DND-41 (cell line): ENCODE measurements at regions not wholly inside any gene's neighbourhood (a gene's known extent, or its start where the extent isn't known, plus 50 kb on each side); places are given as distances from the start of the nearest gene placed in this dataset.

Experiments
- ATAC-seq: fragments of 200-7000 bp; cut with Tn5 transposase; 3 replicates; pipeline ENCODE4 v1.9.1; 2021; ENCODE audit warnings: low read depth; ENCODE audit not compliant: insufficient read depth
- DNase-seq: peaks from one replicate; pipeline ENCODE4 v3.0.0-alpha.2; 2020
- H2AFZ ChIP-seq: 2 replicates; pipeline ENCODE4 v1.6.0; 2012; ENCODE audit warnings: low read depth, low read length
- H3K27ac ChIP-seq: 2 replicates; pipeline ENCODE4 v1.5.1; 2012; ENCODE audit warnings: low read length, inconsistent platforms
- H3K27me3 ChIP-seq: fragments of 200-600 bp; sonication (generic); 2 replicates; pipeline ENCODE4 v1.6.0; 2012; ENCODE audit warnings: low read length, mild to moderate bottlenecking, inconsistent platforms; ENCODE audit not compliant: insufficient read depth, poor library complexity
- H3K36me3 ChIP-seq: 2 replicates; pipeline ENCODE4 v1.5.1; 2012; ENCODE audit warnings: low read length, inconsistent platforms; ENCODE audit not compliant: insufficient read depth
- H3K4me1 ChIP-seq: 2 replicates; pipeline ENCODE4 v1.5.1; 2012; ENCODE audit warnings: mild to moderate bottlenecking, low read length; ENCODE audit not compliant: insufficient read depth
- H3K4me2 ChIP-seq: 2 replicates; pipeline ENCODE4 v1.6.0; 2012; ENCODE audit warnings: mild to moderate bottlenecking, moderate library complexity, low read length, inconsistent platforms; ENCODE audit not compliant: insufficient read depth
- H3K4me3 ChIP-seq, 2 experiments: fragments of 200-600 bp in 1 of 2; shearing (Covaris generic) in 1 of 2; 2 replicates each; pipeline ENCODE4 v1.5.1; 2012 to 2016; ENCODE audit warnings: inconsistent platforms in 2 of 2, low read length in 2 of 2, mild to moderate bottlenecking in 2 of 2, low read depth in 1 of 2, moderate library complexity in 1 of 2
- H3K79me2 ChIP-seq: 2 replicates; pipeline ENCODE4 v1.6.0; 2012; ENCODE audit warnings: low read length, inconsistent platforms; ENCODE audit not compliant: insufficient read depth
- H3K9ac ChIP-seq: 2 replicates; pipeline ENCODE4 v1.6.0; 2012; ENCODE audit warnings: low read depth, mild to moderate bottlenecking, inconsistent platforms, low read length, moderate library complexity
- H3K9me3 ChIP-seq: 2 replicates; pipeline ENCODE4 v1.5.1; 2012; ENCODE audit warnings: low read length, moderate library complexity, mild to moderate bottlenecking, inconsistent platforms; ENCODE audit not compliant: insufficient read depth, severe bottlenecking
- H4K20me1 ChIP-seq: 2 replicates; pipeline ENCODE4 v1.6.0; 2012; ENCODE audit warnings: low read length; ENCODE audit not compliant: insufficient read depth
- EZH2 ChIP-seq: IDR thresholded peaks from 3 replicates; pipeline ENCODE4 v1.6.1; 2012; ENCODE audit warnings: borderline replicate concordance, low read depth, mild to moderate bottlenecking, moderate library complexity, low read length, inconsistent platforms; ENCODE audit not compliant: severe bottlenecking
- TF ChIP-seq, protein P1 (sequence below): IDR thresholded peaks from 2 replicates; pipeline ENCODE4 v1.5.1; 2012; ENCODE audit warnings: borderline replicate concordance, low read length, moderate library complexity, mild to moderate bottlenecking; ENCODE audit not compliant: poor library complexity, severe bottlenecking; ENCODE audit errors: extremely low read depth

DNA sequence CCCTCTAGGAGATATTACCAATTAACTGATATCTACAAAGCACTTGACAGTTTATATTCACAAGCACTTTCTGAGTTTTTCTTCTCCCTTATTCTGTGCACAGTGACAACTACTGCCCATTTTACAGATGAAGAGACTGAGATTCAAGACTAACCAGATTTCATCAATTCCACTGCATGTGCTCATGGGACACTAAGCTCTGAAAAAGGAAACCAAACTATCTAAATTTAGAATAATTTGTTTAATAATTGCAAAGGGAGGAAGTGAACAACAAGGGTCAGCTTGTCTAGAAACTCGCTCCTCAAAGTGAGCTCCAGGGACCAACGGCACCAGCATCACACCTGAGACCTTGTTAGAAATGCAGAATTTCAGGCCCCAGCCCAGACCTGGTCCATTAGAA, 50.8 kb upstream of the MYLIP start:
- H3K79me2 ChIP-seq: no peaks in the 10 kb centered on the region
- TF ChIP-seq, protein P1, sequence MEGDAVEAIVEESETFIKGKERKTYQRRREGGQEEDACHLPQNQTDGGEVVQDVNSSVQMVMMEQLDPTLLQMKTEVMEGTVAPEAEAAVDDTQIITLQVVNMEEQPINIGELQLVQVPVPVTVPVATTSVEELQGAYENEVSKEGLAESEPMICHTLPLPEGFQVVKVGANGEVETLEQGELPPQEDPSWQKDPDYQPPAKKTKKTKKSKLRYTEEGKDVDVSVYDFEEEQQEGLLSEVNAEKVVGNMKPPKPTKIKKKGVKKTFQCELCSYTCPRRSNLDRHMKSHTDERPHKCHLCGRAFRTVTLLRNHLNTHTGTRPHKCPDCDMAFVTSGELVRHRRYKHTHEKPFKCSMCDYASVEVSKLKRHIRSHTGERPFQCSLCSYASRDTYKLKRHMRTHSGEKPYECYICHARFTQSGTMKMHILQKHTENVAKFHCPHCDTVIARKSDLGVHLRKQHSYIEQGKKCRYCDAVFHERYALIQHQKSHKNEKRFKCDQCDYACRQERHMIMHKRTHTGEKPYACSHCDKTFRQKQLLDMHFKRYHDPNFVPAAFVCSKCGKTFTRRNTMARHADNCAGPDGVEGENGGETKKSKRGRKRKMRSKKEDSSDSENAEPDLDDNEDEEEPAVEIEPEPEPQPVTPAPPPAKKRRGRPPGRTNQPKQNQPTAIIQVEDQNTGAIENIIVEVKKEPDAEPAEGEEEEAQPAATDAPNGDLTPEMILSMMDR: no peak
- TF ChIP-seq EZH2: no peak
- H3K9me3 ChIP-seq: no peaks in the 10 kb centered on the region
- H3K4me1 ChIP-seq: no peaks in the 10 kb centered on the region
- no peak overlapping the region for H3K4me2 ChIP-seq
- no peak overlapping the region for H3K9ac ChIP-seq
- no peak for ATAC-seq
- no peaks in the 10 kb centered on the region for H3K36me3 ChIP-seq
- no peak overlapping the region for H3K27ac ChIP-seq
- no peak overlapping the region for H3K4me3 ChIP-seq
- no peak for DNase-seq
- H4K20me1 ChIP-seq: no peaks in the 10 kb centered on the region
- peaks cover 3% of the 10 kb centered on the region for H3K27me3 ChIP-seq
- no peak overlapping the region for H2AFZ ChIP-seq

DNA sequence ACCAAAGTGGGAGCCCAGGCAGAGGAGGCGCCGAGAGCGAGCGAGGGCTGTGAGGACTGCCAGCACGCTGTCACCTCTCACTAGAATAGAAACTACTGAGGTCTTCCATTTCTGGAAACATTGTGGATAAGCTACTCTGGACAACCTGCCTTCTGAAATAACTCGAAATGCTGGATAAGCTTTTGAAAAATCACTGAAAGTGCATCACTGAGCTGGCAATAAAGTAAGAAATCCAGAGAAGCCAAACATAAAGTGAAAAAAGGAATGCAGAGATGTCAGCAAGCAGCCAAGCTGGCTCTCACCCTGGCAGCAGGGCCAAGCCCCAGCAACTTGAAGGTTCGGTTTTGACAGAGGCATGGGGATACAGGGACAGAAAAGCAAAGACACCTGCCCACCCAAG, 59.2 kb upstream of the MYLIP start:
- Histone ChIP-seq H3K4me1 (no peaks in the 10 kb centered on the region), H3K9me3 (no peaks in the 10 kb centered on the region), H3K79me2 (no peaks in the 10 kb centered on the region), H4K20me1 (no peaks in the 10 kb centered on the region), H3K4me2 (no peak overlapping the region), H3K9ac (no peak overlapping the region), H3K36me3 (no peaks in the 10 kb centered on the region), H2AFZ (no peak overlapping the region), H3K4me3 (no peak overlapping the region), H3K27me3 (no peaks in the 10 kb centered on the region), H3K27ac (no peak overlapping the region)
- TF ChIP-seq EZH2: no peak
- TF ChIP-seq, protein P1: no peak
- DNase-seq (no peak), ATAC-seq (no peak)

DNA sequence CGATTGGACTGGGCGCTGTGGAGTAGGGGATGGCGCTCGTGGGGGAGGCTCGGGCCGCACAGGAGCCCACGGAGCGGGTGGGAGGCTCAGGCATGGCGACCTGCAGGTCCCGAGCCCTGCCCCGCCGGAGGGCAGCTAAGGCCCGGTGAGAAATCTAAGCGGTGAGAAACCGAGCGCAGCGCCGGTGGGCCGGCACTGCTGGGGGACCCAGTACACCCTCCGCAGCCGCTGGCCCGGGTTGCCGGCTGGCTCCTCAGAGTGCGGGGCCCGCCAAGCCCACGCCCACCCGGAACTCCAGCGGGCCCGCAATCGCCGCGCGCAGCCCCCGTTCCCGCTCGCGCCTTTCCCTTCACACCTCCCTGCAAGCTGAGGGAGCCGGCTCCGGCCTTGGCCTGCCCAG, 59.7 kb upstream of the MYLIP start:
- Histone ChIP-seq H3K27ac (no peak overlapping the region), H2AFZ (no peak overlapping the region), H3K4me1 (no peaks in the 10 kb centered on the region), H4K20me1 (no peaks in the 10 kb centered on the region), H3K79me2 (no peaks in the 10 kb centered on the region), H3K9ac (no peak overlapping the region), H3K4me3 (no peak overlapping the region), H3K9me3 (no peaks in the 10 kb centered on the region), H3K4me2 (no peak overlapping the region), H3K36me3 (no peaks in the 10 kb centered on the region), H3K27me3 (no peaks in the 10 kb centered on the region)
- DNase-seq: no peak
- TF ChIP-seq, protein P1: no peak
- TF ChIP-seq EZH2: no peak
- no peak for ATAC-seq

DNA sequence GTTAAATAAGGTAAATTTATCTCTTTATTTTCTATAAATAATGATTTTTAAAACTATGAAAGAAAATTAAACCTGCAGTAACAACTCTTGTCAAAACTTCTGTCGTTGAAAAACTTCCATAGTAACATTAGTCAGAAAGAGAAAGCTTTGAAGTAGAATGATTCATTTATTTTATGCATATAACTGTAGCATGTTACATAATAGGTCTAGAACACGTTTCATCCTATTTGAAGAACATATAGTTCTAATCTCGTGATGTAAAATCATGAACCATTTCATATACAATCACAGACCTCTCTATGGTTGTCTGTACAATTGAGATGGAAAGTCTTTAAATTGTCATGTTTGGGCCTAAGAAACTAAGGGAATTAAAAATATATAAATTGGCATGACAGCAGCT, 61.3 kb upstream of the MYLIP start:
- Histone ChIP-seq H3K79me2 (no peaks in the 10 kb centered on the region), H3K27ac (no peak overlapping the region), H2AFZ (no peak overlapping the region), H3K9me3 (no peaks in the 10 kb centered on the region), H3K4me1 (no peaks in the 10 kb centered on the region), H3K9ac (no peak overlapping the region), H3K4me3 (no peak overlapping the region), H3K27me3 (no peaks in the 10 kb centered on the region), H3K36me3 (no peaks in the 10 kb centered on the region), H3K4me2 (no peak overlapping the region), H4K20me1 (no peaks in the 10 kb centered on the region)
- ATAC-seq (no peak), DNase-seq (no peak)
- TF ChIP-seq EZH2: no peak
- TF ChIP-seq, protein P1: no peak
